Gastroesophageal sphincter (tissue), 4 donors: ENCODE measurements at regions not wholly inside any gene's neighbourhood (a gene's known extent, or its start where the extent isn't known, plus 50 kb on each side); places are given as distances from the start of the nearest gene placed in this dataset.

Experiments
- ATAC-seq: fragments of 150-250 bp; one replicate; pipeline ENCODE4 v1.9.1; 2016; ENCODE audit warnings: mild to moderate bottlenecking, moderate library complexity
- H3K27ac ChIP-seq, 4 donors: fragments of 200-600 bp; sonication (generic) in 3 of 4; 1 replicate in 3 of 4; 2 replicates in 1 of 4; pipeline ENCODE4 v1.5.1; 2016 to 2019
- H3K27me3 ChIP-seq: fragments of 200-600 bp; sonication (generic); one replicate; pipeline ENCODE4 v1.5.1; 2019
- H3K36me3 ChIP-seq, 2 donors: fragments of 200-600 bp; sonication (generic); one replicate each; pipeline ENCODE4 v1.5.1; 2019; ENCODE audit warnings: control low read depth in 1 of 2
- H3K4me1 ChIP-seq, 3 donors: fragments of 200-600 bp; sonication (generic); 1 replicate in 2 of 3; 2 replicates in 1 of 3; pipeline ENCODE4 v1.5.1; 2016 to 2019; ENCODE audit warnings: control low read depth in 2 of 3
- H3K4me3 ChIP-seq, 2 donors: fragments of 200-600 bp; sonication (generic); one replicate each; pipeline ENCODE4 v1.5.1; 2019; ENCODE audit warnings: mild to moderate bottlenecking in 1 of 2, moderate library complexity in 1 of 2
- H3K9me3 ChIP-seq, 3 donors: fragments of 200-600 bp; sonication (generic); one replicate each; pipeline ENCODE4 v1.5.1; 2017 to 2019; ENCODE audit warnings: control low read depth in 2 of 3
- CTCF ChIP-seq, 4 experiments: fragments of 200-600 bp in 2 of 4; fragments of 450-650 bp in 2 of 4; sonication (generic) in 1 of 4; IDR thresholded peaks; one replicate each; pipeline ENCODE4 v1.5.1; 2017 to 2019; ENCODE audit warnings: antibody characterized with exemption in 4 of 4, mild to moderate bottlenecking in 2 of 4, moderate library complexity in 2 of 4
- EP300 ChIP-seq: sonication (generic); formaldehyde crosslinking; IDR thresholded peaks from one replicate; pipeline ENCODE4 v1.6.1; 2017; ENCODE audit warnings: antibody characterized with exemption, mild to moderate bottlenecking
- POLR2A ChIP-seq, 2 donors: fragments of 450-650 bp; IDR thresholded peaks; one replicate each; pipeline ENCODE4 v1.6.1; 2017; ENCODE audit warnings: antibody characterized with exemption in 2 of 2, mild to moderate bottlenecking in 2 of 2, moderate library complexity in 1 of 2
- POLR2AphosphoS5 ChIP-seq: sonication (generic); formaldehyde crosslinking; IDR thresholded peaks from one replicate; pipeline ENCODE4 v1.6.1; 2017; ENCODE audit warnings: antibody characterized with exemption
- WGBS, 2 donors: methylation state at CpG; one replicate each; pipeline ENCODE4 v1.1.5; 2018; ENCODE audit warnings: low coverage in 1 of 2; 5-methylcytosine and 5-hydroxymethylcytosine counted together

GRCh38 chr7:46653848-46654247, 732.8 kb upstream of the IGFBP3 start:
- Histone ChIP-seq H3K9me3 (no peaks in the 10 kb centered on the region), H3K27ac (no peak overlapping the region), H3K36me3 (no peaks in the 10 kb centered on the region), H3K4me3 (no peak overlapping the region), H3K4me1 (no peaks in the 10 kb centered on the region), H3K27me3 (no peaks in the 10 kb centered on the region)
- TF ChIP-seq EP300 (no peak), CTCF (IDR thresholded peaks at IDR 0.05) (no peak), POLR2A (IDR thresholded peaks at IDR 0.05) (no peak), POLR2AphosphoS5 (no peak)
- 83 to 85% methylated on average over 2 of the region's 2 CpGs for WGBS, 2 donors
- no peak for ATAC-seq

GRCh38 chr7:46652317-46652716, 731.2 kb upstream of the IGFBP3 start:
- Histone ChIP-seq H3K27me3 (no peaks in the 10 kb centered on the region), H3K36me3 (no peaks in the 10 kb centered on the region), H3K4me1 (no peaks in the 10 kb centered on the region), H3K4me3 (no peak overlapping the region), H3K27ac (no peak overlapping the region), H3K9me3 (no peaks in the 10 kb centered on the region)
- no peak for ATAC-seq
- 87 to 100% methylated on average over 3 to 4 of the region's 4 CpGs for WGBS, 2 donors
- TF ChIP-seq POLR2A (IDR thresholded peaks at IDR 0.05), result no peak
- no peak for TF ChIP-seq CTCF (IDR thresholded peaks at IDR 0.05)
- TF ChIP-seq POLR2AphosphoS5, result no peak
- TF ChIP-seq EP300, result no peak

- Histone ChIP-seq H3K27ac (no peak overlapping the region), H3K36me3 (no peaks in the 10 kb centered on the region), H3K27me3 (no peaks in the 10 kb centered on the region), H3K9me3 (no peaks in the 10 kb centered on the region), H3K4me1 (no peaks in the 10 kb centered on the region), H3K4me3 (no peak overlapping the region)
- WGBS, 2 donors, result 69 to 82% methylated on average over 3 to 7 of the region's 8 CpGs
- TF ChIP-seq EP300, result no peak
- no peak for TF ChIP-seq POLR2AphosphoS5
- TF ChIP-seq CTCF (IDR thresholded peaks at IDR 0.05), result no peak
- TF ChIP-seq POLR2A (IDR thresholded peaks at IDR 0.05), result no peak
- ATAC-seq, result no peak
Measured at GRCh38 chr7:46651561-46652088, 730.6 kb upstream of the IGFBP3 start.

- ATAC-seq, result no peak
- WGBS, 2 donors, result 60 to 87% methylated on average over 1 to 2 of the region's 2 CpGs
Measured at GRCh38 chr7:46651070-46651469, 730.0 kb upstream of the IGFBP3 start.

More at GRCh38 chr7:46651070-46651469, 730.0 kb upstream of the IGFBP3 start:
- no peaks in the 10 kb centered on the region for H3K36me3 ChIP-seq
- TF ChIP-seq EP300 (no peak), CTCF (IDR thresholded peaks at IDR 0.05) (no peak), POLR2AphosphoS5 (no peak), POLR2A (IDR thresholded peaks at IDR 0.05) (no peak)
- H3K4me1 ChIP-seq, result no peaks in the 10 kb centered on the region
- no peak overlapping the region for H3K4me3 ChIP-seq
- no peaks in the 10 kb centered on the region for H3K9me3 ChIP-seq
- no peaks in the 10 kb centered on the region for H3K27me3 ChIP-seq
- H3K27ac ChIP-seq, result no peak overlapping the region
